ENCODE measurements at regions not wholly inside any gene's neighbourhood (a gene's known extent, or its start where the extent isn't known, plus 50 kb on each side); places are given as distances from the start of the nearest gene placed in this dataset.
A peak's percentile ranks its signal among the peaks of the same experiment; 100 is the strongest.

- intact Hi-C loops (cut with DNase I), result no loop called here
- Histone ChIP-seq H3K36me3 (ENCODE audit: insufficient read depth in 1 of 2, low read depth in 1 of 2) (no peaks in the 10 kb centered on the region), H3K27me3 (ENCODE audit: insufficient read depth in 3 of 3, low read length in 2 of 3) (no peaks in the 10 kb centered on the region), H3K4me1 (no peaks in the 10 kb centered on the region), H3K9me3 (no peaks in the 10 kb centered on the region), H3K27ac (no peak overlapping the region), H3K4me3 (no peak overlapping the region)
- DNase-seq (peak in 1 of 2 donors; percentile 31), ATAC-seq (no peak)
- WGBS, 3 donors, result 63 to 70% (median 65%) methylated on average over 13 of the region's 13 CpGs
- TF ChIP-seq CTCF (IDR thresholded peaks at IDR 0.05), result no peak
These were observed 552.1 kb upstream of the CHORDC1 start for GRCh38 chr11:90774727-90775566.

GRCh38 chr11:90770007-90770406 lies 547.2 kb upstream of the CHORDC1 start:
- H3K4me3 ChIP-seq, result no peak overlapping the region
- intact Hi-C loops (cut with DNase I), result no loop called here
- ATAC-seq, result no peak
- no peaks in the 10 kb centered on the region for H3K27me3 ChIP-seq (ENCODE audit: insufficient read depth in 3 of 3, low read length in 2 of 3)
- no peaks in the 10 kb centered on the region for H3K36me3 ChIP-seq (ENCODE audit: insufficient read depth in 1 of 2, low read depth in 1 of 2)
- no peaks in the 10 kb centered on the region for H3K4me1 ChIP-seq
- H3K9me3 ChIP-seq, result no peaks in the 10 kb centered on the region
- H3K27ac ChIP-seq, result no peak overlapping the region
- DNase-seq, result no peak
- 68 to 77% (median 71%) methylated on average over 3 of the region's 3 CpGs for WGBS, 3 donors
- no peak for TF ChIP-seq CTCF (IDR thresholded peaks at IDR 0.05)

GRCh38 chr11:90766121-90766520 lies 543.3 kb upstream of the CHORDC1 start:
- H3K27me3 ChIP-seq (ENCODE audit: insufficient read depth in 3 of 3, low read length in 2 of 3), result no peaks in the 10 kb centered on the region
- no peak for TF ChIP-seq CTCF (IDR thresholded peaks at IDR 0.05)
- ATAC-seq, result no peak
- H3K9me3 ChIP-seq, result no peaks in the 10 kb centered on the region
- intact Hi-C loops (cut with DNase I), result no loop called here
- WGBS, 3 donors, result 61 to 65% (median 61%) methylated on average over 3 of the region's 3 CpGs
- no peaks in the 10 kb centered on the region for H3K36me3 ChIP-seq (ENCODE audit: insufficient read depth in 1 of 2, low read depth in 1 of 2)
- DNase-seq, result no peak
- no peaks in the 10 kb centered on the region for H3K4me1 ChIP-seq
- H3K4me3 ChIP-seq, result no peak overlapping the region
- H3K27ac ChIP-seq, result no peak overlapping the region

- Histone ChIP-seq H3K9me3 (no peaks in the 10 kb centered on the region), H3K27ac (no peak overlapping the region), H3K4me3 (no peak overlapping the region), H3K36me3 (ENCODE audit: insufficient read depth in 1 of 2, low read depth in 1 of 2) (no peaks in the 10 kb centered on the region), H3K4me1 (no peaks in the 10 kb centered on the region), H3K27me3 (ENCODE audit: insufficient read depth in 3 of 3, low read length in 2 of 3) (no peaks in the 10 kb centered on the region)
- intact Hi-C loops (cut with DNase I), result no loop called here
- WGBS, 3 donors, result 92 to 93% (median 92%) methylated on average over 4 of the region's 4 CpGs
- no peak for TF ChIP-seq CTCF (IDR thresholded peaks at IDR 0.05)
- ATAC-seq (no peak), DNase-seq (no peak)
These were observed 541.8 kb upstream of the CHORDC1 start for GRCh38 chr11:90764691-90765090.

All from psoas muscle (tissue), 7 donors.